ENCODE measurements at regions not wholly inside any gene's neighbourhood (a gene's known extent, or its start where the extent isn't known, plus 50 kb on each side); places are given as distances from the start of the nearest gene placed in this dataset.

- Histone ChIP-seq H3K36me3 (ENCODE audit: control insufficient read depth, insufficient read depth, low read length) (no peaks in the 10 kb centered on the region), H3K4me1 (ENCODE audit: control insufficient read depth, insufficient read depth, low read length, poor library complexity, severe bottlenecking) (no peaks in the 10 kb centered on the region), H3K4me3 (ENCODE audit: extremely low read depth, insufficient read depth, low read length, poor library complexity, severe bottlenecking) (no peak overlapping the region), H3K27ac (ENCODE audit: low read depth, low read length, severe bottlenecking) (no peak overlapping the region), H3K9me3 (ENCODE audit: control insufficient read depth, low read length) (peaks cover 11% of the 10 kb centered on the region)
- 77 to 82% methylated on average over 5 to 8 of the region's 11 CpGs for WGBS, 2 experiments (ENCODE audit: insufficient coverage in 2 of 2)
Observed at GRCh38 chr11:120031612-120032600, 106.0 kb downstream of the TRIM29 start.

GRCh38 chr11:120031156-120031555 lies 106.8 kb downstream of the TRIM29 start:
- no peaks in the 10 kb centered on the region for H3K4me1 ChIP-seq (ENCODE audit: control insufficient read depth, insufficient read depth, low read length, poor library complexity, severe bottlenecking)
- no peaks in the 10 kb centered on the region for H3K36me3 ChIP-seq (ENCODE audit: control insufficient read depth, insufficient read depth, low read length)
- 94 to 95% methylated on average over 7 to 9 of the region's 11 CpGs for WGBS, 2 experiments (ENCODE audit: insufficient coverage in 2 of 2)
- H3K27ac ChIP-seq (ENCODE audit: low read depth, low read length, severe bottlenecking) = no peak overlapping the region
- H3K4me3 ChIP-seq (ENCODE audit: extremely low read depth, insufficient read depth, low read length, poor library complexity, severe bottlenecking) = no peak overlapping the region
- H3K9me3 ChIP-seq (ENCODE audit: control insufficient read depth, low read length) = peaks cover 6% of the 10 kb centered on the region

- Histone ChIP-seq H3K4me1 (ENCODE audit: control insufficient read depth, insufficient read depth, low read length, poor library complexity, severe bottlenecking) (peaks cover 3% of the 10 kb centered on the region), H3K9me3 (ENCODE audit: control insufficient read depth, low read length) (no peaks in the 10 kb centered on the region), H3K36me3 (ENCODE audit: control insufficient read depth, insufficient read depth, low read length) (no peaks in the 10 kb centered on the region), H3K4me3 (ENCODE audit: extremely low read depth, insufficient read depth, low read length, poor library complexity, severe bottlenecking) (no peak overlapping the region), H3K27ac (ENCODE audit: low read depth, low read length, severe bottlenecking) (no peak overlapping the region)
- 83 to 86% methylated on average over 2 of the region's 4 CpGs for WGBS, 2 experiments (ENCODE audit: insufficient coverage in 2 of 2)
Observed at GRCh38 chr11:120030411-120030810, 107.5 kb downstream of the TRIM29 start.

- H3K27ac ChIP-seq (ENCODE audit: low read depth, low read length, severe bottlenecking) = no peak overlapping the region
- H3K36me3 ChIP-seq (ENCODE audit: control insufficient read depth, insufficient read depth, low read length) = no peaks in the 10 kb centered on the region
- H3K9me3 ChIP-seq (ENCODE audit: control insufficient read depth, low read length) = no peaks in the 10 kb centered on the region
- peaks cover 11% of the 10 kb centered on the region for H3K4me1 ChIP-seq (ENCODE audit: control insufficient read depth, insufficient read depth, low read length, poor library complexity, severe bottlenecking)
- WGBS, 2 experiments (ENCODE audit: insufficient coverage in 2 of 2) = 89 to 92% methylated on average over 3 to 4 of the region's 4 CpGs
- H3K4me3 ChIP-seq (ENCODE audit: extremely low read depth, insufficient read depth, low read length, poor library complexity, severe bottlenecking) = no peak overlapping the region
Observed at GRCh38 chr11:120029321-120029720, 108.6 kb downstream of the TRIM29 start.

- Histone ChIP-seq H3K4me3 (ENCODE audit: extremely low read depth, insufficient read depth, low read length, poor library complexity, severe bottlenecking) (no peak overlapping the region), H3K36me3 (ENCODE audit: control insufficient read depth, insufficient read depth, low read length) (no peaks in the 10 kb centered on the region), H3K9me3 (ENCODE audit: control insufficient read depth, low read length) (no peaks in the 10 kb centered on the region), H3K27ac (ENCODE audit: low read depth, low read length, severe bottlenecking) (no peak overlapping the region), H3K4me1 (ENCODE audit: control insufficient read depth, insufficient read depth, low read length, poor library complexity, severe bottlenecking) (peaks cover 11% of the 10 kb centered on the region)
- 90 to 100% methylated on average over 4 to 7 of the region's 8 CpGs for WGBS, 2 experiments (ENCODE audit: insufficient coverage in 2 of 2)
Observed at GRCh38 chr11:120028897-120029258, 109.0 kb downstream of the TRIM29 start.

- Histone ChIP-seq H3K4me3 (ENCODE audit: extremely low read depth, insufficient read depth, low read length, poor library complexity, severe bottlenecking) (no peak overlapping the region), H3K9me3 (ENCODE audit: control insufficient read depth, low read length) (no peaks in the 10 kb centered on the region), H3K36me3 (ENCODE audit: control insufficient read depth, insufficient read depth, low read length) (no peaks in the 10 kb centered on the region), H3K4me1 (ENCODE audit: control insufficient read depth, insufficient read depth, low read length, poor library complexity, severe bottlenecking) (peaks cover 11% of the 10 kb centered on the region), H3K27ac (ENCODE audit: low read depth, low read length, severe bottlenecking) (no peak overlapping the region)
- 91 to 96% methylated on average over 3 to 6 of the region's 10 CpGs for WGBS, 2 experiments (ENCODE audit: insufficient coverage in 2 of 2)
Observed at GRCh38 chr11:120028181-120028896, 109.6 kb downstream of the TRIM29 start.

- no peak overlapping the region for H3K4me3 ChIP-seq (ENCODE audit: extremely low read depth, insufficient read depth, low read length, poor library complexity, severe bottlenecking)
- peaks cover 11% of the 10 kb centered on the region for H3K4me1 ChIP-seq (ENCODE audit: control insufficient read depth, insufficient read depth, low read length, poor library complexity, severe bottlenecking)
- no peak overlapping the region for H3K27ac ChIP-seq (ENCODE audit: low read depth, low read length, severe bottlenecking)
- no peaks in the 10 kb centered on the region for H3K9me3 ChIP-seq (ENCODE audit: control insufficient read depth, low read length)
- 91 to 95% methylated on average over 10 of the region's 11 CpGs for WGBS, 2 experiments (ENCODE audit: insufficient coverage in 2 of 2)
- no peaks in the 10 kb centered on the region for H3K36me3 ChIP-seq (ENCODE audit: control insufficient read depth, insufficient read depth, low read length)
Observed at GRCh38 chr11:120027546-120028180, 110.2 kb downstream of the TRIM29 start.

- H3K9me3 ChIP-seq (ENCODE audit: control insufficient read depth, low read length) = no peaks in the 10 kb centered on the region
- H3K36me3 ChIP-seq (ENCODE audit: control insufficient read depth, insufficient read depth, low read length) = no peaks in the 10 kb centered on the region
- H3K27ac ChIP-seq (ENCODE audit: low read depth, low read length, severe bottlenecking) = peak overlapping the region; percentile 53
- H3K4me1 ChIP-seq (ENCODE audit: control insufficient read depth, insufficient read depth, low read length, poor library complexity, severe bottlenecking) = peaks cover 17% of the 10 kb centered on the region
- no peak overlapping the region for H3K4me3 ChIP-seq (ENCODE audit: extremely low read depth, insufficient read depth, low read length, poor library complexity, severe bottlenecking)
- whole genome bisulfite sequencing, 2 experiments (ENCODE audit: insufficient coverage in 2 of 2) = 94 to 98% methylated on average over 28 to 48 of the region's 56 CpGs
Observed at GRCh38 chr11:120025606-120026335, 112.1 kb downstream of the TRIM29 start.

GRCh38 chr11:120024586-120024985 lies 113.3 kb downstream of the TRIM29 start:
- Histone ChIP-seq H3K9me3 (ENCODE audit: control insufficient read depth, low read length) (no peaks in the 10 kb centered on the region), H3K4me3 (ENCODE audit: extremely low read depth, insufficient read depth, low read length, poor library complexity, severe bottlenecking) (no peak overlapping the region), H3K27ac (ENCODE audit: low read depth, low read length, severe bottlenecking) (no peak overlapping the region), H3K4me1 (ENCODE audit: control insufficient read depth, insufficient read depth, low read length, poor library complexity, severe bottlenecking) (peaks cover 17% of the 10 kb centered on the region), H3K36me3 (ENCODE audit: control insufficient read depth, insufficient read depth, low read length) (no peaks in the 10 kb centered on the region)
- 97 to 98% methylated on average over 3 to 5 of the region's 5 CpGs for WGBS, 2 experiments (ENCODE audit: insufficient coverage in 2 of 2)

- Histone ChIP-seq H3K36me3 (ENCODE audit: control insufficient read depth, insufficient read depth, low read length) (no peaks in the 10 kb centered on the region), H3K4me1 (ENCODE audit: control insufficient read depth, insufficient read depth, low read length, poor library complexity, severe bottlenecking) (peaks cover 17% of the 10 kb centered on the region), H3K27ac (ENCODE audit: low read depth, low read length, severe bottlenecking) (no peak overlapping the region), H3K4me3 (ENCODE audit: extremely low read depth, insufficient read depth, low read length, poor library complexity, severe bottlenecking) (no peak overlapping the region), H3K9me3 (ENCODE audit: control insufficient read depth, low read length) (no peaks in the 10 kb centered on the region)
- WGBS, 2 experiments (ENCODE audit: insufficient coverage in 2 of 2) = 81 to 84% methylated on average over 3 to 4 of the region's 4 CpGs
Observed at GRCh38 chr11:120024046-120024445, 113.9 kb downstream of the TRIM29 start.

Measured in mesodermal cell (in vitro differentiated cells).